ENCODE measurements at regions not wholly inside any gene's neighbourhood (a gene's known extent, or its start where the extent isn't known, plus 50 kb on each side); places are given as distances from the start of the nearest gene placed in this dataset.

- no peak for TF ChIP-seq EZH2phosphoT487 (IDR thresholded peaks at IDR 0.05; ENCODE audit: borderline replicate concordance, low read depth, low read length)
- no peak for TF ChIP-seq CTCF (conservative IDR thresholded peaks at IDR 0.05; ENCODE audit: low read length)
Measured at GRCh38 chr12:107200394-107200793, 107.0 kb upstream of the CRY1 start.
